ENCODE measurements at regions not wholly inside any gene's neighbourhood (a gene's known extent, or its start where the extent isn't known, plus 50 kb on each side); places are given as distances from the start of the nearest gene placed in this dataset.
A peak's percentile ranks its signal among the peaks of the same experiment; 100 is the strongest.
"Not testable (repeated sequence)": the region's sequence is repeated elsewhere in the genome, so short reads cannot be mapped to it uniquely, and the experiment has no call there.

DNA sequence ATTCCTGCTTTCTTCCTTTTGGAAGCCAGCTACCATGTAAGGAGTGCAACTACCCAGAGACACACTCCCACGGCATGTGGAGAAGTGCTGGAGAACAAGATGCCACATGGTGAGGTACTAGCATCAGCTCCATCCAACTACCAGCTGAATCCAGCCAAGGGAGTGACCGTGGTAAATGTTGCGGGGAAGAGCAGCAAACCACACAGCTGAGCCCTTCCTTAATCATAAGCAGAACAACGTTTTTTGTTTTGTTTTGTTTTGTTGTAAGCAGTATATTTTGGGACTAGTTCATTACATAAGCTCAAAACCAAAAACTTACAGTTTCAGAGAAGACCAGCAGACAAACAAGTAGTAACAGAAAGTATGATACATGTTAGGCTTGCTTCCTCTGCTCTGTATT is 212.6 kb upstream of the ATP10A start:
- no peak for DNase-seq (ENCODE audit: low spot score)

GRCh38 chr15:26073430-26074333 is 210.6 kb upstream of the ATP10A start:
- no peak for DNase-seq (ENCODE audit: low spot score)

GRCh38 chr15:26070095-26070532 is 207.0 kb upstream of the ATP10A start:
- DNase-seq (ENCODE audit: low spot score): no peak

DNA sequence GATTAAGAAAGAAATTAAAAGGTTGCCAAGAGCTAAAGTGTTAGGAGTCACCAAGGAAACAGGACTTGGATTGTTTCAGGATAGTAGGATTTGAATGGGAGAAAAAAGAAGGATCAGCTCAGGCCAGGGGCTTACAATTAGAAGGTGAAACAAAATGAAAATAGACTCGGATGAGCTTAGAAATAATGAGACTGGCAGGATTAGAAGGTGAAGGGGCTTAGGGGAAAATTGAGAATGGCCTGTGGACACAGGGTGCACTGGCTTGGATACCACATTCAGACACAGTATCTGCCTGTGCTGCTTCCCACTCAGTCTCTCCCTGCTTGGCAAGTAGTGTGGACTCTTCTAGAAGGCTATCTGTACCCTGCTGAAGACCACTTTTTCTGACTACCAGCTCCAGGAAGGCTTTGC is 206.1 kb upstream of the ATP10A start:
- DNase-seq (ENCODE audit: low spot score): peak; percentile 39

- DNase-seq (ENCODE audit: low spot score): no peak
Measured at GRCh38 chr15:26066896-26067295, 203.8 kb upstream of the ATP10A start.

DNA sequence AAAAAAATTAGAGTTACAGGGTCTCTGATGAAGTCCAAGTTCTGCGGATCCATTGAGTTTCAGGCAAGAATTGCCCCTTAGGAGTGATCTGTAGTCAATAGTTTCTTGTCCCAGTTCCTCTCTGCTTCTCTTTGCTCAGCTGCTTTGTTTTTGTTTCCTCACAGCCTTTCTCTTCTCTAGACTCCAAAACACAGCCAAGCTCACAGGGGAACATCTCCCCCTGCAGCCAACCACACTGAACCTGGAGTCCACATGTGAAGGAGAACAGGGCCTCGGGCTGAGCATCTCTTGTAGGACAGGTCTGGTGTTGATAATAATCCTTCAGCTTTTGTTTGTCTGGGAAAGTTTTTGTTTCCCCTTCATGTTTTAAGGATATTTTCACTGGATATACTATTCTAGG is 202.6 kb upstream of the ATP10A start:
- no peak for DNase-seq (ENCODE audit: low spot score)

- no peak for DNase-seq (ENCODE audit: low spot score)
Measured at GRCh38 chr15:26061248-26061647, 198.1 kb upstream of the ATP10A start.

GRCh38 chr15:26056766-26057165 is 193.6 kb upstream of the ATP10A start:
- DNase-seq (ENCODE audit: low spot score): not testable (repeated sequence)

- DNase-seq (ENCODE audit: low spot score): peak; percentile 39
Measured at GRCh38 chr15:26051761-26052675, 188.9 kb upstream of the ATP10A start.

- DNase-seq (ENCODE audit: low spot score): no peak
Measured at GRCh38 chr15:26050984-26051383, 187.9 kb upstream of the ATP10A start.

DNA sequence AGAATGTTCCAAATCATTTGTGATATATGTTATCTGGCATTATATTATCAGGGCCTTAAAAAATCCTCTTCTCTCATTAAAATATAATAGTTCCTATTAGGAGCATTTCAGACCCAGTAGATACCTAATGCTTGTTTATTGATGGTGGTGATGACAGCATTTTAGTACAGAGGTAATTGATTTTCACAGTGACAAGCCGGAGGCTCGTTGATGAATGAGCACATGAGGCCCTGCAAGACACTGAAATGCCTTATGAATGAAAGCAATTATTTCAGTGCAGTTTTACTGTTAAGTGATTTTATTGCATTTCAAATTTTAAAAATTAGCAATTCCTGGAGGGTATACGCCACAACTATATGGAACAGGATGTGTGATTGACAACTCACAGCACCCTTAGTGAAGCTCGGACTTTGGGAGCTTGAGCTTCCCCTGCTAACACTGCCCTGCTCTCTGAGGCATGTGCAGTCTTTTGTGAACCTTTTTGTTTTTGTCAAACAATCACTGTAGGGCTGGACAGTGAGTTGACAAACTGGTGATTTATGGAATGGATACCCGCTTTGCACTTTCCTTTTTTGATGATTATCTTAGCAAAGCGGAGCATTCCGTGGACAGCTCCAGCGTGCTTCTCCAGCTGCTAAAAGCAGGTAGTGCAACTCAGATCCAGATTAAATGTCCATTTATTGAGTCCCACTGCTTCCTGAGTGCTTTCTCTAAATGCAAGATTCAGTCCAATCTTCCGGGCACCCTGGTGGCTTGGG is 187.0 kb upstream of the ATP10A start:
- DNase-seq (ENCODE audit: low spot score): no peak

GRCh38 chr15:26048669-26049068 is 185.5 kb upstream of the ATP10A start:
- no peak for DNase-seq (ENCODE audit: low spot score)

- DNase-seq (ENCODE audit: low spot score): no peak
Measured at GRCh38 chr15:26045516-26045915, 182.4 kb upstream of the ATP10A start.

DNA sequence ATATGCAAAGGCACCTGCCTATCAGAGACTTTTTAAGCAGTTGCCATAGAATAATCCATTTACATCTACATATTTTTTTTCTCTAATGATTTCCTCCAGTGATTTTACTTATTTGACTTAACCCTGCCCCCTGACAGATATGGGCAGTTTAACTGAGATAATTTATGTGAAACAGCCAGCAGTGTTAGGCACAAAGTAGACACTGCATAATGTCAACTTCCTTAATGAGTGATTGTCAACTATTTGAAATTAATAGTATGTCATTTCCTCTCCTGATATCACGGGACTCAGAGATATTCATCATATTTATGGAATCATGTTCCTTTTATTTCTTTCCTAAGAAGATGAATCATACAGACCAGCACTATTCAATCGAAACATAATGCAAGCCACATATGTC is 179.9 kb upstream of the ATP10A start:
- DNase-seq (ENCODE audit: low spot score): no peak

DNA sequence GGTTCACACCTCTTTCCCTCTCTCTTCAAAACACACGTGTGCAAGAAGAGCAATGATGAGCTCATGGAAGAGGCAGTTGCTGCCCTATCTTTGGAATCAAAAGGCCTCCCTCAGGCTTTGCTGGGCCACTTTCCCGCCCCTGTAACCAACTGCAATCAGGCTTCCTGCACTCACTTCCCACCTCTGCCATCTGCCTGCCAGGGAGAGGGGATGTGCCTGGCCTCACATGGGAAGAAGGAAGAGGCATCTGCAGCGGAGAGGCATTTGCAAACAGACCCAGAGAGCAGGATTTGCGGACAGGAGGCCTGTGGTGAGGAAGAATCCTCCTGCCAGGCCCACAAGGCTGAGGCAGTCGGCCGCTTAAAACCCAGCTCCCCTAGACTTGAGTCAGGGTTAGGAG is 175.6 kb upstream of the ATP10A start:
- no peak for DNase-seq (ENCODE audit: low spot score)

- DNase-seq (ENCODE audit: low spot score): no peak
Measured at GRCh38 chr15:26037369-26037768, 174.2 kb upstream of the ATP10A start.

GRCh38 chr15:26033493-26033892 is 170.4 kb upstream of the ATP10A start:
- no peak for DNase-seq (ENCODE audit: low spot score)

DNA sequence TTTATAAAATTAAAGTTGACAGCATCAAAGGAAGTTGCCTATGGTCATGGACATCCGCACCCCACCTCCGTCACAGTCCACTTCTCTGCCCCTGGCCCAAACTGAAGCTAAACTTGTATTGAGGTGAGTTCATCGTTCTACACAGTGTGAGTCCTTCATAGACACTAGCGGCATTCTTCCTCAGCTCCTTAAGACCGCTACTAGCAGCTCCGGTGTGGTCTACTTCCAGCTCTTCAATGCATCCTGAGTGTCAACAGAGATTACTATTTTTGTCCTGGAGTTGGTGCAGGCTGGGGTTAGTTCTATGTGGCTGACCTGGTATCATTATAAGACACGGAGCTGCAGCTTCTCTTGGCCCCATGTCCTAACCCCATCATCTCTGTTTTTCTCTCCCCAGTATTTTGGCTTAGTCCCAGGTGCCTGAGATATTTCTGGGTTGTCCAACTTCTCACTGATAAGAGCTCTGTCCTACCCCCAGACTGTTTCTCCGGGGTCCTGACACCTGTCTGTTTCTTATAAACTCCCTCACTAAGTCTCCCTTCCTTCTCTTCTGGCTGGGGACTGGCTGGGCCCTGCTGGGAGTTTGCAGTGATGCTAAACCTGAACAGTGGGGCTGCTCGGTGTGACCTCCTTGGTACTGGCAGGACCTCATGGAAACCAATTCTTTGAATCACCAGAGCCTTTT is 169.2 kb upstream of the ATP10A start:
- no peak for DNase-seq (ENCODE audit: low spot score)

- DNase-seq (ENCODE audit: low spot score): not testable (repeated sequence)
Measured at GRCh38 chr15:26029586-26029985, 166.5 kb upstream of the ATP10A start.

GRCh38 chr15:26029146-26029545 is 166.0 kb upstream of the ATP10A start:
- no peak for DNase-seq (ENCODE audit: low spot score)

- no peak for DNase-seq (ENCODE audit: low spot score)
Measured at GRCh38 chr15:26028086-26028740, 165.1 kb upstream of the ATP10A start.
